ENCODE measurements at regions not wholly inside any gene's neighbourhood (a gene's known extent, or its start where the extent isn't known, plus 50 kb on each side); places are given as distances from the start of the nearest gene placed in this dataset.
"Not testable (repeated sequence)": the region's sequence is repeated elsewhere in the genome, so short reads cannot be mapped to it uniquely, and the experiment has no call there.

- DNase-seq = no peak
- TF ChIP-seq POLR2A (IDR thresholded peaks at IDR 0.05; ENCODE audit: low read length) = no peak
- no peak for TF ChIP-seq GATA1 (IDR thresholded peaks at IDR 0.05; ENCODE audit: low read depth, low read length)
Measured at GRCh38 chrX:36804066-36804465, 204.1 kb upstream of the FAM47C start.

- no peak for DNase-seq
Measured at GRCh38 chrX:36844857-36845256, 163.3 kb upstream of the FAM47C start.

GRCh38 chrX:36847496-36847895, 160.7 kb upstream of the FAM47C start:
- TF ChIP-seq GATA1 (IDR thresholded peaks at IDR 0.05; ENCODE audit: low read depth, low read length) = no peak
- no peak for TF ChIP-seq POLR2A (IDR thresholded peaks at IDR 0.05; ENCODE audit: low read length)
- DNase-seq = no peak

More at GRCh38 chrX:36844857-36845256, 163.3 kb upstream of the FAM47C start:
- TF ChIP-seq POLR2A (IDR thresholded peaks at IDR 0.05; ENCODE audit: low read length) (no peak), GATA1 (IDR thresholded peaks at IDR 0.05; ENCODE audit: low read depth, low read length) (no peak)

DNA sequence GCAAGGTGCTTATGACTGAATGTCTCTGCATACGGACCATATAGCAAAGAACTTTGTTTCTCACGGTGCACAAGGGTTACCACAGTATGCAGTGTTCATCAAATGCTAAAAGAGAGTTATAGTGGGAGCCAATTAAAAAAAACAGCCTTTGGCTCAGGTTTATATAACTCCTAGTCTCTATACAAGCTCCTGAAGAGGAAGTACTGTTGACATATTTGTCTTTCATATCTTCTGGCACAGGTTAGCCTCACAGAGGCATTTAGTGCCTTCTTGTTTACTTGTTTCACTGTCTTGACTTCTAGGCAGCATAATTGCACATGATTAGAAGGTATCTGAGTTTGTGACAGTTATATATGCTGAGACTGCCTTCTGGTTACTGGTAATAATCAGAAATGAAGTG, 158.8 kb upstream of the FAM47C start:
- DNase-seq = no peak
- no peak for TF ChIP-seq GATA1 (IDR thresholded peaks at IDR 0.05; ENCODE audit: low read depth, low read length)
- TF ChIP-seq POLR2A (IDR thresholded peaks at IDR 0.05; ENCODE audit: low read length) = no peak

DNA sequence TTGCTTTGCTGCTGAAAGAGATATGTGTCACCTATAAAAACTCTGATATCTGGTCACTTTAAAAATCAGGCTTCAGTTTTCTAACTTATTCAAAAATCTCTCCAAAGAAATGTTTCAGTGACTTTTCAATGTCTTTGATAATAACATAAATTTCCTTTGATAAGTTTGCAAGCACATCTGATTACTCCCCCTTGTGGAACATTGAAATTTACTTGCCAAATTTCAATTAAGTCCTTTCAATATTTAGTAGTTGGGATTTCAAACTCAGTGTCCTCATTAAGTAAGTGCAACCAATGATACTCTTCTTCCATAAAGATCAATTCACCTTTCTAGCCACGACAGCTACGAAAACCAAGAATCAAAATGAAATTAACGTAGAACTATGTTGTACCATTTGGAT, 151.3 kb upstream of the FAM47C start:
- peak; percentile 1 to 5 for DNase-seq
- TF ChIP-seq POLR2A (IDR thresholded peaks at IDR 0.05; ENCODE audit: low read length) = no peak
- no peak for TF ChIP-seq GATA1 (IDR thresholded peaks at IDR 0.05; ENCODE audit: low read depth, low read length)

DNA sequence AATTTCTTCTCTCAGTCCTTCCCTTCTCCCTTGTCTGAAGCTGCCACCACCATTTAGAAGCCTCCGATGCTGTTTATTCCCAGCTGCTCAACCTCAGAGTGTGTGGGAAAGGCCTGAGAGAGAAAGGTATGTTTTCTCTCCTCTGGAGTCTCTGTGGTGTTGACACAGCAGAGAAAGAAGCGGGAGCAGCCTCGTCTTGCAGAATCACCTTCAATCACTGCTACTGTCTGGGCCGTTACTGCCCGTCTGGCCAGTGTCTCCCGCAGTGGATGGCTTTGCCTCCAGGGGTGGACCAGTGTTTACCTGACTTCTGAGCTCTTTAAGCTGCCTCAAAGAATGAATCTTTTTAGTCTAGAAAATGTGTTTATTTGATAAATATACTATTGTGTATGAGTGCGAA, 148.9 kb upstream of the FAM47C start:
- TF ChIP-seq POLR2A (IDR thresholded peaks at IDR 0.05; ENCODE audit: low read length) (no peak), GATA1 (IDR thresholded peaks at IDR 0.05; ENCODE audit: low read depth, low read length) (no peak)
- DNase-seq = no peak

GRCh38 chrX:36861601-36862000, 146.6 kb upstream of the FAM47C start:
- DNase-seq = no peak
- TF ChIP-seq POLR2A (IDR thresholded peaks at IDR 0.05; ENCODE audit: low read length) (no peak), GATA1 (IDR thresholded peaks at IDR 0.05; ENCODE audit: low read depth, low read length) (no peak)

DNA sequence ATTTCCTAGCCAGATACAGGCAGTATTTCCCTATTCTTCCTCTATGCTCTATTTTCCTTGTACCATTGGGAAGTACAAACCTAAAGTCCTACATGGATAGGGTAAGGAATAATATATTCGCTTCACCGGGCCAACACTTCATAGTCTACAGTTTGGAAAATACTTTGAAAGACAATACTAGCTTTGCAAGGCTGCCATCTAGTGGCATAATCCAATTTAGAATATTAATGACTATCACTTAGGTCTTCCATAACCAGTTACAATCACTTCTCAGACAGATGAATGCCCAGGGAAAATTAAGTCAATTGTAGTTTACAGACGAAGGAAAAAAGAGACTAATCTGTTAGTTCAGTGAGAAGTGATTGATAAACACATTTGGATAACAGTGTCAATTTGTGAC, 141.0 kb upstream of the FAM47C start:
- TF ChIP-seq GATA1 (IDR thresholded peaks at IDR 0.05; ENCODE audit: low read depth, low read length) = no peak
- no peak for TF ChIP-seq POLR2A (IDR thresholded peaks at IDR 0.05; ENCODE audit: low read length)
- DNase-seq = peak; percentile 1 to 44

DNA sequence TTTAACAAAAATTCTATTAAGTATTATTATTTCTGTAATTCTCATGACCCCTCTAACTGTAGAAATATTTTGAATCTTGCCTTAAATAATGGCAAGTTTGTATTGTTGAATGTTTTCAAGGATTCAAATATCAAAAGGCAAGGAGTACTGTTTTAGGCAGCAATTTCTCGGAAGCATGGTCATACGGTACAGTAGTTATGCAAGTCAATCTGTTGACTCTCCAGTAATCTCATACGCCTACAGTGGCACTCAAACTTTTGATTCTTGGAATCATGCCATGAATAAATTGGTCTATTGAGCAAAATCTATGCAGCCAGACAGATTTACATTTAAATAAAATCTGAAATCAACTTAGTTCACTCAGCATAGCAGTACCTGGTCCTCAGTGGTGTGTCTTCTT, 139.6 kb upstream of the FAM47C start:
- no peak for DNase-seq
- TF ChIP-seq GATA1 (IDR thresholded peaks at IDR 0.05; ENCODE audit: low read depth, low read length) (no peak), POLR2A (IDR thresholded peaks at IDR 0.05; ENCODE audit: low read length) (no peak)

DNA sequence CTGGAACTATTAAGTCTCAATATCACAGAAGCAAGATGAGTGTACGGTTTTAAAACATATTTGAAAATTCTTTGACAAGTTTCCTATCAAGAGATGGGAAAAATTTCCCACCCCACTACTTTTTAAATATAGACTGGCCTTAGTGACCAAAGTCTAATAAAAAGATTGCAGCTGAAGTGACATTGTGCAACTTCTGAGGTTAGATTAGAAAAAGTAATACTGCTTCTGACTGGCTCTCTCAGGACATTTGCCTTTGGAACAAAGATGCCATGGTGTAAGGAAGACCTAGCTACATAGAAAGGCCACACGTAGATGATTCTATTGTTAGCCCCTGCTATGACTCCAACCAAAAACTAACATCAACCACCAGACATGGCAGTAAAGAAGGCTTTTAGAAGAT, 138.7 kb upstream of the FAM47C start:
- no peak for TF ChIP-seq POLR2A (IDR thresholded peaks at IDR 0.05; ENCODE audit: low read length)
- no peak for TF ChIP-seq GATA1 (IDR thresholded peaks at IDR 0.05; ENCODE audit: low read depth, low read length)
- DNase-seq = no peak

- TF ChIP-seq POLR2A (IDR thresholded peaks at IDR 0.05; ENCODE audit: low read length) = no peak
- TF ChIP-seq GATA1 (IDR thresholded peaks at IDR 0.05; ENCODE audit: low read depth, low read length) = no peak
Measured at GRCh38 chrX:36897690-36898089, 110.5 kb upstream of the FAM47C start.

DNA sequence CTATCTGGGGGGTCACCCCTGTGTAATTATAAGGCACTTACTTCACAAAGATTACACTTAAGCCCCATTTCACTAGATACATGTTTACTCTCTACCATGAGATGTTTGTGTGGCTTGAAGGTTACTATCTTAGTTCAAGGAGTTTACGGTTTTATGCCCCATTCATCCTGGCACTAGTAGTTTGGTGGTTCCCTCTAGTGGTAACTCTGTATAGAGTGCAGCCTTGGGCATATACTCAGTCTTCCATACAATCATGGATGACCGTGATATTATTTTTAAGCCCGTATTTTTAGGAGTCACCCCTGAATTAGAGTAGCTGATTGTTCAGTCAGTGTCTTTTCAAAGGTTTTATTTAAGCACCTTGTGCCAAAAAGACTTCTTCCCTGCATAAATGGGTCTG, 109.9 kb upstream of the FAM47C start:
- DNase-seq = peak; percentile 0 to 6
- no peak for TF ChIP-seq POLR2A (IDR thresholded peaks at IDR 0.05; ENCODE audit: low read length)
- no peak for TF ChIP-seq GATA1 (IDR thresholded peaks at IDR 0.05; ENCODE audit: low read depth, low read length)

More at GRCh38 chrX:36897690-36898089, 110.5 kb upstream of the FAM47C start:
- no peak for DNase-seq

DNA sequence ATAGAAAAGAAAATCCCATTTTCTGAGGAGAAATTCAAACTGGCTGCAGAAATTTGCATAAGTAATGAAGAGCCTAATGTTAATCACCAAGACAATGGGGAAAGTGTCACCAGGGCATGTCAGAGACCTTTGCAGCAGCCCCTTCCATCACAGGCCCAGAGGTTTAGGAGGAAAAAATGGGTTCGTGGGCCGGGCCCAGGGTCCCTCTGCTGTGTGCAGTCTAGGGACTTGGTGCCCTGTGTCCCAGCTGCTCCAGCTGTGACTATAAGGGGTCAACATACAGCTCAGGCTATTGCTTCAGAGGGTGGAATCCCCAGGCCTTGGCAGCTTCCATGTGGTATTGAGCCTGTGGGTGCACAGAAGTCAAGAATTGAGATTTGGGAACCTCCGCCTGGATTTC, 103.6 kb upstream of the FAM47C start:
- not testable (repeated sequence) for DNase-seq

DNA sequence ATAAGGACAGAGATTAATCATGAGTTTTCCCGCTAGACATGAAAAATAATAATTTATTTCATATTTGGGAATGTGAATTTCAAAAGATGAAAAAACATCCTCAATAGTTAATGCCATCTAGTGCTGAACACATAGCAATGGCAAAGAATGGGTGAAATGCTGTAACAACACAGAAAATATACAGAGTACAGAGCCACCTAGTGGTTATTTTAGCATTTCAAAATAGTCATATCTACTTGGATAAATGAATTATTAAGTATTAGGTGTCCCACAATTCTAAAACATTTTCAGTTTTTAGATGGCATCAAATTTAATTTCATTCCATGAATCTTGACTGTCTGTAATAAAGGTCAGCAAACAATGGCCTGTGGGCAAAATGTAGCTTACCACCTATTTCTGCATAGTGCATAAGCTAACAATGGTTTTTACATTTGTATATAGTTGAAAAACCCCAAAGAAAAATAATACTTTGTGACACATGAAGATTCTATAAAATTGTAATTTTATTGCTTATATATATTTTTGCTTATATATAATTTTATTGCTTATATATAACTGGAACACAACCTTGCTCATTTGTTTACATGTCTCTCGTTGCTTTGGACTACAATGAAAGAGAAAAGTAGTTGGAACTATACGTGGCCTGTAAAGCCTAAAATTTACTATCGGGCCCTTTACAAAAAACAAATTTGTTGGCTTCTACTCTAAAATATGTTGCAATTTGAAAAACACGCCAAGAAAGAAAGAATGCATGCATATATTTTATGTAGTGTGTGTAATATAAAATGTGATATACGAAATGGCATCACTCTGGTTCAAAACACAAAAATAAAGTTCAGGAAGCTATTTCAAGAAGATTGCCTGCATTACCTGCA, 99.1 kb upstream of the FAM47C start:
- no peak for TF ChIP-seq POLR2A (IDR thresholded peaks at IDR 0.05; ENCODE audit: low read length)
- TF ChIP-seq GATA1 (IDR thresholded peaks at IDR 0.05; ENCODE audit: low read depth, low read length) = no peak
- DNase-seq = peak; percentile 5 to 35

GRCh38 chrX:36909676-36910030, 98.5 kb upstream of the FAM47C start:
- no peak for DNase-seq
- TF ChIP-seq POLR2A (IDR thresholded peaks at IDR 0.05; ENCODE audit: low read length) (no peak), GATA1 (IDR thresholded peaks at IDR 0.05; ENCODE audit: low read depth, low read length) (no peak)
